Activated CD8-positive, alpha-beta T cell treated with anti-CD3 and anti-CD28 coated beads, Interleukin-2, amount 10 ng/mL, durations not matched to agents 7 days and 5 days (primary cell): ENCODE measurements at regions not wholly inside any gene's neighbourhood (a gene's known extent, or its start where the extent isn't known, plus 50 kb on each side); places are given as distances from the start of the nearest gene placed in this dataset.

Source experiments
- ATAC-seq: fragments of 150-1000 bp; cut with Tn5 transposase; one replicate; pipeline ENCODE4 v1.10.0; 2021; ENCODE audit warnings: moderate library complexity
- CTCF ChIA-PET: fragments of 350-600 bp; sonication (Branson Sonifier 250); formaldehyde crosslinking; loops from one replicate; lab custom pipeline; 2021; ENCODE audit warnings: antibody characterized with exemption; lab: Charles Lee
- POLR2A ChIA-PET: fragments of 350-600 bp; sonication (Branson Sonifier 250); formaldehyde crosslinking; loops from one replicate; lab custom pipeline; 2021; ENCODE audit warnings: antibody characterized with exemption; lab: Charles Lee
- DNase-seq: peaks from one replicate; pipeline ENCODE4 v3.0.0-alpha.2; 2020
- H3K27ac Mint-ChIP-seq: one replicate; pipeline ENCODE4 v1.8.0; 2021; ENCODE audit warnings: mild to moderate bottlenecking, mixed read lengths
- H3K27me3 Mint-ChIP-seq: one replicate; pipeline ENCODE4 v1.8.0; 2021; ENCODE audit warnings: low read depth, mixed read lengths
- H3K36me3 Mint-ChIP-seq: one replicate; pipeline ENCODE4 v1.8.0; 2021; ENCODE audit warnings: low read depth, mixed read lengths
- H3K4me1 Mint-ChIP-seq: one replicate; pipeline ENCODE4 v1.8.0; 2021; ENCODE audit warnings: low read depth, mixed read lengths
- H3K4me3 Mint-ChIP-seq: one replicate; pipeline ENCODE4 v1.8.0; 2021; ENCODE audit warnings: mild to moderate bottlenecking, mixed read lengths
- H3K9me3 Mint-ChIP-seq: one replicate; pipeline ENCODE4 v1.8.0; 2022; ENCODE audit warnings: mixed read lengths; ENCODE audit not compliant: insufficient read depth

DNA sequence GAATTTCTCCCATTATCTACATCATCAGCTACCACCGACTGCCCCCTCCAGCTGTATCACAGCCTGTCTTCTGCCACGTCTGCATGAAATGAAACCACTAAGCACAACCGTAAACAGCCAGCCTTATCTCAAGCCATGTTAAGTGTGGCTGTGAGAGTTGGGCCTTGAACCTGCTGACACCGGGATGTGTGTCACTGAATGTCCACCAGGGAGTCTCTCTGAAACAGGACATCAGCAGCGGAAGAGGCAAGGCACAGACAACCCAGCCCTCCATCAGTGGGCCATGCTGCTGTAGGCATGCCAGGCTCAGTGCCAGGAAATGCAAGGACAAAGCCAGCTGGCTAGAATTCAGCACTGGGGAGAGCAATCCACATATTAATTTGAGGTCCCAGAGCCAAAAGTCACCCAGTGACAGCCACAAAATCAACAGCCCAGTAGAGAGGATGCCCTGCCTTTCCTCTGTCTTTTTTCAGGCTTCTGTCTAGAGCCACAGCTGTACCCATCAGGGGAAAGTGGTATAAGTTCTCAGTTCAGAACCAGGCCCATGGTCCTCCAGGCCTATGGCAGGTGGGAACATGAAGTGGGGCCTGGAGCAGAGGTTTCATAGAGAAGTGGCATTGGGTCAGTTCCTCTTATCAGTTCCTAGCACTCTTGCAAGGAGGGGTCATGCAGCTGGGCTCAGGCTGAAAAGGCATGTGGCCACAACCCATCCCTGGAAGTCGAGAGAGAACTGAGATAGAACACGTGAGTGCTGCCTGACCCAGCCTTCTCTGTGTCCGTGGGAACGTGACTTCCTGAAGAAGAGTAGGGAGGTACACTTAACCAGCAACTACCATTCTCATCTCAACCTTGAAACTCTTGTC is 199.4 kb downstream of the ESM1 start:
- no peak overlapping the region for H3K4me3 Mint-ChIP-seq
- H3K27me3 Mint-ChIP-seq = peaks cover 13% of the 10 kb centered on the region
- ATAC-seq = no peak
- H3K27ac Mint-ChIP-seq = no peak overlapping the region
- ChIA-PET CTCF (no interaction called here), POLR2A (no interaction called here)
- H3K36me3 Mint-ChIP-seq = no peaks in the 10 kb centered on the region
- no peak for DNase-seq
- H3K9me3 Mint-ChIP-seq = peaks cover 4% of the 10 kb centered on the region
- no peaks in the 10 kb centered on the region for H3K4me1 Mint-ChIP-seq

DNA sequence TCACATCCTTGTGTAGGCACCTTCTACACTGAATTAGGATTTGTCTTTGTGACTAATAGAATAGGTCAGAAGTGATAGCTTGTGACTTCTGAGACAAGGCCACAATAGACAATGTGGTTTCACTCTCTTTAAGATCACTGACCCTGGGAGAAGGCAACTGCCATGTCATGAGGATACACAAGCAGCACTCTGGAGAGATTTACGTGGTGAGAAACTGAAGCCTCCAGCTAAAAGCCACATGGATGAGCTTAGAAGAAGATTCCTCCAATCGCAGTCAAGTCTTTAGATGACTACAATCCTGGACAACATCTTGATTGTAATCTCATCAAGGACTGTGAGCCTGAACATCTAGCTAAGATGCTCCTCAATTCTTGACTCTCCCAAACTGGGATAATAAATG is 206.6 kb downstream of the ESM1 start:
- H3K27me3 Mint-ChIP-seq = peaks cover 30% of the 10 kb centered on the region
- H3K9me3 Mint-ChIP-seq = peaks cover 4% of the 10 kb centered on the region
- ChIA-PET CTCF (no interaction called here), POLR2A (no interaction called here)
- no peak overlapping the region for H3K27ac Mint-ChIP-seq
- no peaks in the 10 kb centered on the region for H3K36me3 Mint-ChIP-seq
- no peak for ATAC-seq
- no peaks in the 10 kb centered on the region for H3K4me1 Mint-ChIP-seq
- H3K4me3 Mint-ChIP-seq = no peak overlapping the region
- no peak for DNase-seq

DNA sequence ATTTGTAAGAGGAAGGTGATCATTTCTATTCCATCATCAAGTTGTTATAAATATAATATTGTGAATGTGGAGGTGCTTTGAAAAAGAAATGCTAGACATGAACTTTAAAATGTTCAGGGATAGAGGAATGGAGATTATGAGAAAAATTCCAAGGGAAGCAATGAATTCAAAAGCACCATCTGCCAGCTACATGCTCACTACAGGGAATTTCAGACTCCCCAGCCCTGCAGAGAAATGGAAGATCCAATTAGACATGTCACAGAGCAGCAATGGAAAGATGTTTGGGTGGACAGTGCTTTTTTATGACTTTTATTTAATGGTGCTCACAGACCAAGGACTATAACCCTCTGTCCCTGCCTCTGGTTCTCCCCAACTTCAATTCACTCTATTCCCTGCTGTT is 209.7 kb downstream of the ESM1 start:
- Mint-ChIP-seq H3K36me3 (no peaks in the 10 kb centered on the region), H3K4me3 (no peak overlapping the region), H3K27ac (no peak overlapping the region), H3K4me1 (no peaks in the 10 kb centered on the region), H3K27me3 (peaks cover 18% of the 10 kb centered on the region), H3K9me3 (no peaks in the 10 kb centered on the region)
- ChIA-PET CTCF (no interaction called here), POLR2A (no interaction called here)
- ATAC-seq = no peak
- DNase-seq = no peak

DNA sequence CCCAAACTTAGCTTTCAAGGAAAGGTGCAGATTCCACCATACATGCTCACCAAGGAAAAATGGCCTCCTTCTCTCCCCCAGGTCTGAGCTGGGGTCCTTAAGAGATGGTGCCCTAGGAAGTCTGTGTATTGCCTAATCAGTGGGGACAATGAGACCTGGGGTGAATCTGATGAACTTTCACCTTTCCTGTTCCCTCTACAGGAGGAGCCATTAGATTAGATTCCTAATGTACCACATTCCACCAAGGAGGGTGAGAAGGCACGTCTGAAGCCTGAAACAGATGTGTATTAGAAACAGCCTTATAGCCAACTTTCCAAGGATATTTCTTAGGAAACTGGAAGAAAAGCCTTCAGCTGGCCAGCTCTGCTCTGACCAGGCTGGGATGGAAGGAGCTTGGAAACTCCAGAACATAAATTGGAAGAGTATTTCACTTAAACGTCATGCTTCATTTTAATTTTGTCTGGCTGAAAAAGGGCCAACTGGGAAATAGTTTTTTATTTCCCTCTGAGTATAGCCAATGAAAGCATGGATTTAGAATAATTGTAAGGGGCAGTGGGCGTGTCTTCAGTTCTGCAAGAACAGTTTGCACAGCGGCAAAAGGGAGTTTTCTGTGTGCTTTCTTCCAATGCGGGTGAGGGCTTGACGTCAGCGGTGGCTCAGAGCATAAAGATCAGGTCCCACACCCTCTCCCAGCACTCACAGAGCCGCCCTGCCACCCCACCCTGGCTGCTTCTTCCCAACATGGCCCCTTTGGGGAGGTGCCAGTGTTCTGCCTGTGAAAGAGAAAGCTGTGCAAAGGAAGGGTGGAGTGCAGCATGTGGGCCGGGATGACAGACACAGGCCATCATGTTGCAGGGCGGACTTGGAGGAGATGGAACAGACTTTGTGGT is 210.9 kb downstream of the ESM1 start:
- no peaks in the 10 kb centered on the region for H3K36me3 Mint-ChIP-seq
- DNase-seq (no peak), ATAC-seq (no peak)
- POLR2A ChIA-PET = no interaction called here
- peaks cover 18% of the 10 kb centered on the region for H3K27me3 Mint-ChIP-seq
- CTCF ChIA-PET = interaction anchor here (0.6 kb wide), 1 partner anchor 70 kb away, joined by 4 read pairs; no protein-coding TSS in a partner anchor
- H3K9me3 Mint-ChIP-seq = no peaks in the 10 kb centered on the region
- no peak overlapping the region for H3K27ac Mint-ChIP-seq
- no peak overlapping the region for H3K4me3 Mint-ChIP-seq
- H3K4me1 Mint-ChIP-seq = no peaks in the 10 kb centered on the region

DNA sequence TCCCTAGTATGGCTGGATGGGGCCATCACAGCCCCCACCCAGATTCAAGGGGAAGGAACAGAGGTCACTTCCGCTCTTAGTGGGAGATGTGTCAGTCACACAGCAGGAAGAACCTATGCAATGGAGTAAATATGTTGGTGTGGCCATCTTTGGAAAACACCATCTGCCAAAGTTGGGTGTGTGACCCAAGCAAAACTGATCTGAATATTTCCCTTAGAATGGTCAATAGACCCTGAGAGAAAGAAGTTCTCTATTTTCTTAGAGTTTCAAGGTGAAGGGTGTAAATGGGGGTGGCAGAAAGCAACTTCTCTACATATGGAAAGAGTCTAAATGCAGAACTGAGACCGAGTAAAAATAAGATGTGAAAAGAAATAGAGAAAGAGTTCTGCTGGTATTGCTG is 212.7 kb downstream of the ESM1 start:
- DNase-seq = no peak
- H3K9me3 Mint-ChIP-seq = no peaks in the 10 kb centered on the region

DNA sequence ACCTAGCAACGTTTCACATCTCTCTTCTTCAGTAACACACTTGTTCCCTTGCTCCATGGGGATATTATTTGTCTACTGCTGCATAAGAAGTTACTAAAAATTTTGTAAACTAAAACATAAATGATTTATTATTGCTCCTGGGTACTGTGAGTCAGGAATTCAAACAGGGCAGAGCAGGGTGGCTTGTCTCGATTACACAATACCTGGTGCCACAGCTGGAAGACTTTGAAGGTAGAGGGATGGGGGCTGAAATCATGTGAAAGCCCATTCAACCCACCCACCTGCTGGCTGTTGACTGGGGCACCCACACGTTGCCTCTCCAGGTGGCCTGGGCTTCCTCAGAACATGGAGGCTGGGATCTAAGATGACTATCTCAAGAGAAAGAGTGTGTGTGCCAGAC is 213.2 kb downstream of the ESM1 start:
- no peaks in the 10 kb centered on the region for H3K4me1 Mint-ChIP-seq
- DNase-seq (no peak), ATAC-seq (no peak)
- H3K36me3 Mint-ChIP-seq = no peaks in the 10 kb centered on the region
- POLR2A ChIA-PET = no interaction called here
- peaks cover 18% of the 10 kb centered on the region for H3K27me3 Mint-ChIP-seq
- CTCF ChIA-PET = no interaction called here
- no peak overlapping the region for H3K4me3 Mint-ChIP-seq
- H3K27ac Mint-ChIP-seq = no peak overlapping the region
- no peaks in the 10 kb centered on the region for H3K9me3 Mint-ChIP-seq

More for the DNA sequence above, 212.7 kb downstream of the ESM1 start:
- peaks cover 20% of the 10 kb centered on the region for H3K27me3 Mint-ChIP-seq
- POLR2A ChIA-PET = no interaction called here
- H3K27ac Mint-ChIP-seq = no peak overlapping the region
- CTCF ChIA-PET = no interaction called here
- H3K36me3 Mint-ChIP-seq = no peaks in the 10 kb centered on the region
- no peak overlapping the region for H3K4me3 Mint-ChIP-seq
- no peak for ATAC-seq
- H3K4me1 Mint-ChIP-seq = no peaks in the 10 kb centered on the region

DNA sequence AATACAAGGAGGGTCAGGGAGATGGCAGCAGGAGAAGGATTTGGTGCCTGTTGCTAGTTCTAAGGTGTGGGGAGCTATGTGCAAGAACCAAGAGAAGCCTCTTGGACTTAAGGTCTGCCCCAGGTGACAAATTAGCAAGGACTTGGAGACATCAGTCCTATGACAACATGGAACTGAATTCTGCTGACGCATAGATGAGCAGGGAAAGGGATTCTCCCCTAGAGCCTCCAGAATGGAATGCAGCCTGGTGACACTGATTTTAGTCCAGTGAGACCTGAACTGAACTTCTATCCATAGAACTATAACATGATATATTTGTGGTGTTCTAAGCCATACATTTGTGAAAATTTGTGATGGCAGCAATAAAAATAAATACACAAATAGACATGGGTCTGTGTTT is 215.6 kb downstream of the ESM1 start:
- Mint-ChIP-seq H3K4me3 (no peak overlapping the region), H3K36me3 (no peaks in the 10 kb centered on the region), H3K27ac (no peak overlapping the region), H3K27me3 (peaks cover 8% of the 10 kb centered on the region), H3K9me3 (no peaks in the 10 kb centered on the region), H3K4me1 (no peaks in the 10 kb centered on the region)
- ChIA-PET POLR2A (no interaction called here), CTCF (interaction anchor here (0.9 to 2.0 kb wide), 2 partner anchors 252 to 280 kb away, joined by 3 to 6 read pairs; partner anchors contain the start of gene SNX18)
- no peak for DNase-seq
- ATAC-seq = no peak

DNA sequence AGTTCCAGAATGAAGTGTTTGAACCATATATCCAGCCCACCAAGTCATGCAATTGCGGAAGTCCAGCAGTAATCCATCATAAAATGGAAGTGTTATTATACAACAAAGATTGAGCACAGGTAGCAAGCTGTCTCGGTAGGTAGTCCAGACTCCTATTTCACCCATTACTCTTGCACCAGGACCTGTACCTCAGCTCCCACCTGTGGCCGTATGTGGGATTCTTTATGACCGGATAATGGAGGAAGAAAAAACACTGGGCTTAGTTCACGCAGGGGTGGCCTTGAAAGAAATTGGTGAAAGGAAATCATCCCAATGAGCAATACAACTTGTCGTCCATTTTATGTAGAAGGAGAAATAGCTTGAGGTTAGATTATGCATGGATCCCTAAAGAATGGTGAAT is 216.3 kb downstream of the ESM1 start:
- no peak for DNase-seq

DNA sequence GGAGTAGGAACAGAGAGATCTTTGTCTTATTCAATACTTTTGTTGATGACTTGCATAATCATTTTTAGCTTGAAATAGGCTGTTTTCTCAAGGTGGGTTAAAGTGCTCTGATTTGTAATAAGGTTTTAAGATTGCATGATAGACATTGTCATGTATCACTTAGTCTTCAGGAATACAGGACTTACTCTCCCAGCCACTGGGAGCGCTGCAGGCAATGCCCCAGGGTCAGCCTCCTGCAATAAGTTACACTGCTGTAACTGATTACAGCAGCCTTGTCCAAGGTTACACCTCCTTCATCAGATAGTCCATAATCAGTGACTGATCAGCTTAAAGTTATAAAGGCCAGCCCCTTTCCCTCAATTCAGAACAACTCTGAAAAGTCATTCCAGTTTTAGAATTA is 218.6 kb downstream of the ESM1 start:
- ChIA-PET POLR2A (no interaction called here), CTCF (interaction anchor here (1.5 kb wide), 1 partner anchor 78 kb away, joined by 3 read pairs; no protein-coding TSS in a partner anchor)
- no peak for ATAC-seq
- Mint-ChIP-seq H3K9me3 (no peaks in the 10 kb centered on the region), H3K27ac (no peak overlapping the region), H3K27me3 (peaks cover 8% of the 10 kb centered on the region), H3K4me3 (no peak overlapping the region), H3K4me1 (no peaks in the 10 kb centered on the region), H3K36me3 (no peaks in the 10 kb centered on the region)
- DNase-seq = no peak

More for the DNA sequence above, 216.3 kb downstream of the ESM1 start:
- H3K27me3 Mint-ChIP-seq = peaks cover 8% of the 10 kb centered on the region
- H3K27ac Mint-ChIP-seq = no peak overlapping the region
- POLR2A ChIA-PET = no interaction called here
- no peaks in the 10 kb centered on the region for H3K9me3 Mint-ChIP-seq
- no peaks in the 10 kb centered on the region for H3K4me1 Mint-ChIP-seq
- no peaks in the 10 kb centered on the region for H3K36me3 Mint-ChIP-seq
- ATAC-seq = no peak
- no peak overlapping the region for H3K4me3 Mint-ChIP-seq
- CTCF ChIA-PET = interaction anchor here (0.8 to 2.0 kb wide), 4 partner anchors 13 to 279 kb away, joined by 3 to 6 read pairs (median 4); partner anchors contain the start of gene SNX18

DNA sequence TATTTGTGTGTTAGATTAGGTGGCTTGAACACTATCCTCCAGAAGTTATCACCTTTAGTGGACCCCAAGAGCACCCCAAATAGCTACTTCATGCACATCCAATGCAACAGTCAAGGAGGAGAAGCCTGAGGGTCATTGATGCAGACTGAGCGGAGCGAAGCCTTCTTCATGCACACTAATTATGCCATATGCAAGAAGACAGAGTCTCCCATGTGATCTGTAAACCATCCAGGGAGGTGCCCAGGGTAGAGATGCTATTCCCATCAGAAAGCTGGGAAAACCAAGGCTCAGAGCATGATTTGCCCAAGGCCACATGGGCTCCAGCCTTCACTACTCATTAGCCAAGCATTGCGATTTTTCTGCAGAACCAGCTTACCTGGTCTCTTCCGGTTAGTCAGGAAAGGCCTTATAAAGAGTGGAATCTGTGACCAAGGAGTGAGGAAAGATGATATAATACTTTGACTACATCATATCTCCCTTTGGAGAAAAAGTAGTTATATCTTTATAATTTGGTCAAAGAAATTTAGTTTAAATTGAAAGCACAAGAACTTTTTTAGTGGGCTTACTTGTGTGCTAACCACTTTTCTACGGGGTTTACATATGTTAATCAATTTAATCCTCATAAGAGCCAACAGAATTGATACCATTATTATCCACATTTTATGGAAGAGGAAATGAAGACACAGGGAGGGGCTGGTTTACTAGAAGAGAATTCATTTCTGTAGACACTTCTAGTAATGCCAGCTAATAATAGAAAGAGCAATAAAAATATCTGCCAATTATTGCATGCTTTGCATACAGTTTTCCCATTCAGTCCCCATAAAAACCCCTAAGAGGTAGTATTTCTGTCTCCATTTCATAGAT is 220.0 kb downstream of the ESM1 start:
- H3K4me3 Mint-ChIP-seq = no peak overlapping the region
- peaks cover 5% of the 10 kb centered on the region for H3K27me3 Mint-ChIP-seq
- H3K9me3 Mint-ChIP-seq = no peaks in the 10 kb centered on the region
- no peaks in the 10 kb centered on the region for H3K36me3 Mint-ChIP-seq
- no peak overlapping the region for H3K27ac Mint-ChIP-seq
- CTCF ChIA-PET = no interaction called here
- DNase-seq (no peak), ATAC-seq (no peak)
- peaks cover 4% of the 10 kb centered on the region for H3K4me1 Mint-ChIP-seq
- POLR2A ChIA-PET = no interaction called here
